HG02870 (cell line): ENCODE measurements at regions not wholly inside any gene's neighbourhood (a gene's known extent, or its start where the extent isn't known, plus 50 kb on each side); places are given as distances from the start of the nearest gene placed in this dataset.

Experiments used
- ATAC-seq: cut with Tn5 transposase; IDR thresholded peaks from one replicate; pipeline ENCODE4 v1.9.1; 2021; ENCODE audit warnings: mild to moderate bottlenecking, moderate library complexity; ENCODE audit not compliant: unreplicated experiment

GRCh38 chr5:167952278-167952995 lies 339.0 kb upstream of the WWC1 start:
- ATAC-seq: no peak

- no peak for ATAC-seq
Observed at GRCh38 chr5:167953151-167953798, 338.2 kb upstream of the WWC1 start.

- ATAC-seq: no peak
Observed at GRCh38 chr5:167961731-167962130, 329.7 kb upstream of the WWC1 start.

- ATAC-seq: no peak
Observed at GRCh38 chr5:167964529-167964928, 326.9 kb upstream of the WWC1 start.

- no peak for ATAC-seq
Observed at GRCh38 chr5:167965710-167966109, 325.7 kb upstream of the WWC1 start.

GRCh38 chr5:167966979-167967378 lies 324.5 kb upstream of the WWC1 start:
- no peak for ATAC-seq

GRCh38 chr5:167967494-167968177 lies 323.8 kb upstream of the WWC1 start:
- ATAC-seq: no peak

- no peak for ATAC-seq
Observed at GRCh38 chr5:167968837-167969236, 322.6 kb upstream of the WWC1 start.

GRCh38 chr5:167969998-167970397 lies 321.4 kb upstream of the WWC1 start:
- ATAC-seq: peak; percentile 95

GRCh38 chr5:167971706-167972105 lies 319.7 kb upstream of the WWC1 start:
- no peak for ATAC-seq

GRCh38 chr5:167973126-167973525 lies 318.3 kb upstream of the WWC1 start:
- ATAC-seq: no peak

- no peak for ATAC-seq
Observed at GRCh38 chr5:167984951-167985350, 306.5 kb upstream of the WWC1 start.

- no peak for ATAC-seq
Observed at GRCh38 chr5:167985373-167985772, 306.1 kb upstream of the WWC1 start.

GRCh38 chr5:167987490-167988280 lies 303.8 kb upstream of the WWC1 start:
- no peak for ATAC-seq

GRCh38 chr5:167992868-167993267 lies 298.6 kb upstream of the WWC1 start:
- ATAC-seq: no peak

- ATAC-seq: no peak
Observed at GRCh38 chr5:167993771-167994170, 297.7 kb upstream of the WWC1 start.

- no peak for ATAC-seq
Observed at GRCh38 chr5:167995844-167996425, 295.5 kb upstream of the WWC1 start.

- ATAC-seq: no peak
Observed at GRCh38 chr5:167998148-167998767, 293.2 kb upstream of the WWC1 start.

- ATAC-seq: no peak
Observed at GRCh38 chr5:167999182-167999581, 292.3 kb upstream of the WWC1 start.

- ATAC-seq: no peak
Observed at GRCh38 chr5:168001318-168001717, 290.1 kb upstream of the WWC1 start.
